Heart left ventricle (tissue), 16 donors: ENCODE measurements at regions not wholly inside any gene's neighbourhood (a gene's known extent, or its start where the extent isn't known, plus 50 kb on each side); places are given as distances from the start of the nearest gene placed in this dataset.

Source experiments
- ATAC-seq, 4 donors: fragments of 200-7000 bp; cut with Tn5 transposase; one replicate each; pipeline ENCODE4 v1.9.1; 2020 to 2022; ENCODE audit warnings: moderate library complexity in 4 of 4, mild to moderate bottlenecking in 3 of 4, moderate number of reproducible peaks in 1 of 4
- DNase-seq, 5 donors: peaks; one replicate each; pipeline ENCODE4 v3.0.0-alpha.2; 2020
- H3K27ac ChIP-seq, 12 donors: fragments of 200-600 bp; sonication (generic) in 4 of 12; one replicate each; pipeline versions ENCODE4 v1.5.0 to v1.8.0; 2016 to 2022; ENCODE audit warnings: mild to moderate bottlenecking in 2 of 12
- H3K27me3 ChIP-seq, 9 donors: fragments of 200-600 bp; sonication (generic) in 2 of 9; one replicate each; pipeline versions ENCODE4 v1.5.1 to v1.8.0; 2016 to 2022; ENCODE audit warnings: mild to moderate bottlenecking in 3 of 9
- H3K36me3 ChIP-seq, 9 donors: fragments of 200-600 bp; sonication (generic) in 2 of 9; one replicate each; pipeline versions ENCODE4 v1.5.0 to v1.8.0; 2018 to 2022; ENCODE audit warnings: mild to moderate bottlenecking in 2 of 9
- H3K4me1 ChIP-seq, 12 donors: fragments of 200-600 bp; sonication (generic) in 4 of 12; one replicate each; pipeline versions ENCODE4 v1.5.0 to v1.8.0; 2016 to 2022; ENCODE audit warnings: mild to moderate bottlenecking in 3 of 12
- H3K4me3 ChIP-seq, 12 donors: fragments of 200-600 bp; sonication (generic) in 4 of 12; one replicate each; pipeline versions ENCODE4 v1.5.0 to v1.8.0; 2017 to 2022; ENCODE audit warnings: mild to moderate bottlenecking in 9 of 12, moderate library complexity in 4 of 12
- H3K9me3 ChIP-seq, 12 donors: fragments of 200-600 bp; sonication (generic) in 4 of 12; one replicate each; pipeline versions ENCODE4 v1.5.0 to v1.8.0; 2016 to 2022; ENCODE audit warnings: mild to moderate bottlenecking in 1 of 12
- POLR2A ChIP-seq, 2 donors: fragments of 450-650 bp; IDR thresholded peaks; one replicate each; pipeline ENCODE4 v1.6.1; 2017; ENCODE audit warnings: antibody characterized with exemption in 2 of 2, mild to moderate bottlenecking in 2 of 2, moderate library complexity in 2 of 2
- WGBS, 4 donors: extraction: QIAGEN DNeasy Blood & Tissue Kit in 2 of 4; methylation state at CpG; one replicate each; pipeline versions ENCODE4 v1.1.5 to v1.1.7; 2013 to 2018; 5-methylcytosine and 5-hydroxymethylcytosine counted together
- intact Hi-C, 10 donors: fragments of 100-400 bp; cut with DNase I; formaldehyde crosslinking; loops; one replicate each; pipeline versions ENCODE4 v1.11.1 to v1.14.2; 2022
- TF ChIP-seq, protein P1 (sequence below), 12 donors: fragments of 200-600 bp; sonication (generic) in 4 of 12; IDR thresholded peaks; one replicate each; pipeline versions ENCODE4 v1.5.0 to v1.8.0; 2018 to 2022; ENCODE audit warnings: antibody characterized with exemption in 12 of 12, mild to moderate bottlenecking in 5 of 12
- donor health status: ischemic (EF 13 %, LVEDD 7.1; RV severe dilation, severe dysfunction).
- donor health status: healthy with polysubstance abuse.
- donor health status: DM: no; HTN: yes; CAD: no.
- donor health status: DM: no; HTN: no; CAD: no.
- donor health status: ischemic (EF 25% LVEDD 6.9; RV normal size, moderate dysfunction).
- donor health status: ischemic (EF 25% LVEDD 5.7; RV mildly dilated, moderate dysfunction).
- donor health status: healthy.
- donor health status: DM: yes; HTN: yes; CAD: no.
- donor health status: ischemic (EF 35%, LVEDD 5.7; RV mildly dilated, moderate dysfunction).
- donor health status: nonischemic (EF 11% LVEDD 7.7; RV severe dilation, severe dysfunction).
- donor health status: DM: yes; HTN: yes; CAD: no.
- donor health status: PGD.
- donor health status: ischemic (EF 29% LVEDD 5.4; RV normal size, mild dysfunction).
- donor health status: nonischemic (EF 23%, LVEDD 6.1; RV moderate dilation, normal function).

DNA sequence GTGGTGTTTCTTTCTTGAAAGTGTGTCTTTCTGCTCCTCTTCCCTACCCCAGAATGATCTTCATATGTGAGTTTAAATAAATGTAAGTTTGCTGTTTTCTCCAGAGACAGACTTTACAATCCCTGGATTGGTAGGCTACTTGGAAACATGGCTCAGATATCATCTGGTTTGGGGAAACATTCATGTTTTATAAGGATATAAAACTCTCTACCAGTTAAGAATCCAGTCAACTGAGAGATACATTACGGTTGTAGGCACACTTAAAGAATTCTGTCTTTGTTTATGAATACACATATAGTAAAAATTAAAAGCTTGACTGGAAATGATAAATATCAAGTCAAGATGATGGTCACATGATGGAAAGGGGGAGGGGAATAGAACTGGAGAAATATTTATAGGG is 739.3 kb downstream of the SLC4A3 start:
- no peaks in the 10 kb centered on the region for H3K4me1 ChIP-seq
- H3K9me3 ChIP-seq, result peaks cover 0 to 10% (median 0%) of the 10 kb centered on the region in 12 donors
- ATAC-seq, result no peak
- TF ChIP-seq, protein P1, sequence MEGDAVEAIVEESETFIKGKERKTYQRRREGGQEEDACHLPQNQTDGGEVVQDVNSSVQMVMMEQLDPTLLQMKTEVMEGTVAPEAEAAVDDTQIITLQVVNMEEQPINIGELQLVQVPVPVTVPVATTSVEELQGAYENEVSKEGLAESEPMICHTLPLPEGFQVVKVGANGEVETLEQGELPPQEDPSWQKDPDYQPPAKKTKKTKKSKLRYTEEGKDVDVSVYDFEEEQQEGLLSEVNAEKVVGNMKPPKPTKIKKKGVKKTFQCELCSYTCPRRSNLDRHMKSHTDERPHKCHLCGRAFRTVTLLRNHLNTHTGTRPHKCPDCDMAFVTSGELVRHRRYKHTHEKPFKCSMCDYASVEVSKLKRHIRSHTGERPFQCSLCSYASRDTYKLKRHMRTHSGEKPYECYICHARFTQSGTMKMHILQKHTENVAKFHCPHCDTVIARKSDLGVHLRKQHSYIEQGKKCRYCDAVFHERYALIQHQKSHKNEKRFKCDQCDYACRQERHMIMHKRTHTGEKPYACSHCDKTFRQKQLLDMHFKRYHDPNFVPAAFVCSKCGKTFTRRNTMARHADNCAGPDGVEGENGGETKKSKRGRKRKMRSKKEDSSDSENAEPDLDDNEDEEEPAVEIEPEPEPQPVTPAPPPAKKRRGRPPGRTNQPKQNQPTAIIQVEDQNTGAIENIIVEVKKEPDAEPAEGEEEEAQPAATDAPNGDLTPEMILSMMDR (IDR thresholded peaks at IDR 0.05), result no peak
- no peak for TF ChIP-seq POLR2A (IDR thresholded peaks at IDR 0.05)
- no peak overlapping the region for H3K4me3 ChIP-seq
- intact Hi-C loops, result no loop called here
- no peak for DNase-seq
- H3K27me3 ChIP-seq, result no peaks in the 10 kb centered on the region
- no peak overlapping the region for H3K27ac ChIP-seq
- WGBS, 4 donors, result 89 to 97% (median 94%) methylated on average over 1 of the region's 1 CpG
- no peaks in the 10 kb centered on the region for H3K36me3 ChIP-seq

DNA sequence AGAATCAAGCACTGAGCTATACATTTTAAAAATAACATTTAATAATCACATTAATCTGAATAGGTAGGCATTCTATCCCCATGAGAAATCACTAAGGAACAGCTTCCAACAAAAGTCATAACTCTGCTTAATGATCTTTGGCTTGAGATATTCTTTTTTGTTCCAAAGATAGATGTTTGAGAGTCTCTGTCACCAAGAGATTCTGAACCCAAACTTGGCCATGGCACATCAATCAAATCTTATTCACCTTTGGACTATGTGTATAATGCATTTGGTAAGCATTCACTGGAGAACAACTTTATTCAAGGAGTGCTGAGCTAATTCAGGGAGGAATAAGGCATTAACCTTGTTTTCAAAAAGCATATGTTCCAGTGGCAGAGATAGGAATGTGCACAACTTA is 743.3 kb downstream of the SLC4A3 start:
- H3K27me3 ChIP-seq, result no peaks in the 10 kb centered on the region
- TF ChIP-seq, protein P1 (IDR thresholded peaks at IDR 0.05), result no peak
- TF ChIP-seq POLR2A (IDR thresholded peaks at IDR 0.05), result no peak
- no peak overlapping the region for H3K27ac ChIP-seq
- DNase-seq (no peak), ATAC-seq (no peak)
- H3K9me3 ChIP-seq, result peaks cover 0 to 10% (median 0%) of the 10 kb centered on the region in 12 donors
- intact Hi-C loops, result no loop called here
- H3K36me3 ChIP-seq, result no peaks in the 10 kb centered on the region
- no peaks in the 10 kb centered on the region for H3K4me1 ChIP-seq
- no peak overlapping the region for H3K4me3 ChIP-seq

DNA sequence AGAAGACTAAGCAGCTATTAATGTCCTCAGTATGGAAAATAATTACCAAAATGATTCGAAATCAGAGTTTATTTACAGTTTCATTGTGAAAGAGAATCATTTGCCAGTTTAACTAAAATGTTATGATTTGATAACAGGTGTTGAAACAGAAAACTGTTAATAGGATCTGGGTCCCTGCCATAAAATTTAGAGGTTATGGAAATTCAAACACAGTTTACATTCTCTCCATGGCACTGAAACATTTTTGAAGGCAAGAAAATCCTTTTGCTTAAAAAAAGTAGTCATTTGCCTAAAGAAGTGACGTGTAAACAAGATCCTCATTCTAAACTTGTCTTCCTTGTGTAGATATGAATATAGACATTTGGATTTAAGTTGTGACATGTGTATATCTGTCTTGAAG is 743.8 kb downstream of the SLC4A3 start:
- no peak for DNase-seq
- no peak for TF ChIP-seq POLR2A (IDR thresholded peaks at IDR 0.05)
- TF ChIP-seq, protein P1 (IDR thresholded peaks at IDR 0.05), result no peak
- ATAC-seq, result no peak
- Histone ChIP-seq H3K4me3 (no peak overlapping the region), H3K9me3 (peaks cover 0 to 10% (median 0%) of the 10 kb centered on the region in 12 donors), H3K4me1 (no peaks in the 10 kb centered on the region), H3K27me3 (no peaks in the 10 kb centered on the region), H3K36me3 (no peaks in the 10 kb centered on the region), H3K27ac (no peak overlapping the region)
- intact Hi-C loops, result no loop called here
- WGBS, 4 donors, result 56 to 63% (median 62%) methylated on average over 2 of the region's 2 CpGs

DNA sequence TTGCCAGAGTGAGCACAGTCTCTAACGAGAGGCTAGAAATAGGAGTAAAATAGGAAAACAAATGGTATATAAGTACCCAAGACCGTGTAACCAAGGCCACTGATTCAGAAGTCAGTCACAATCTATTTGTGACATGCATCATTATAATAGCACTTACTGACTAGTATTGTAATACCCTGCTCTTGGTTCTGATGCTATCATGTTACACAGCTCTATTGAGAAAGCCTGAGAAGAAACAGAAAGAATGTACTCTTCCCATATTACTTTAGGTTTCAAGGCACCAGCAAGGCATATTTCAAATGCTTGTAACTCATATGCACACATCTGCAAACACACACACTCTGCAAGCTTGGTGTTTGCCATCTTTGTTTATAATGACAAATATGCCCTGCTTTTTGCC is 746.4 kb downstream of the SLC4A3 start:
- TF ChIP-seq, protein P1 (IDR thresholded peaks at IDR 0.05), result no peak
- no peak for TF ChIP-seq POLR2A (IDR thresholded peaks at IDR 0.05)
- no peak overlapping the region for H3K27ac ChIP-seq

More for the DNA sequence above, 746.4 kb downstream of the SLC4A3 start:
- Histone ChIP-seq H3K9me3 (peaks cover 0 to 1% (median 0%) of the 10 kb centered on the region in 12 donors), H3K4me1 (no peaks in the 10 kb centered on the region), H3K27me3 (no peaks in the 10 kb centered on the region), H3K4me3 (no peak overlapping the region), H3K36me3 (no peaks in the 10 kb centered on the region)
- ATAC-seq (no peak), DNase-seq (no peak)
- intact Hi-C loops, result no loop called here
- 70 to 87% (median 77%) methylated on average over 2 of the region's 2 CpGs for WGBS, 4 donors
